ENCODE measurements at regions not wholly inside any gene's neighbourhood (a gene's known extent, or its start where the extent isn't known, plus 50 kb on each side); places are given as distances from the start of the nearest gene placed in this dataset.

DNA sequence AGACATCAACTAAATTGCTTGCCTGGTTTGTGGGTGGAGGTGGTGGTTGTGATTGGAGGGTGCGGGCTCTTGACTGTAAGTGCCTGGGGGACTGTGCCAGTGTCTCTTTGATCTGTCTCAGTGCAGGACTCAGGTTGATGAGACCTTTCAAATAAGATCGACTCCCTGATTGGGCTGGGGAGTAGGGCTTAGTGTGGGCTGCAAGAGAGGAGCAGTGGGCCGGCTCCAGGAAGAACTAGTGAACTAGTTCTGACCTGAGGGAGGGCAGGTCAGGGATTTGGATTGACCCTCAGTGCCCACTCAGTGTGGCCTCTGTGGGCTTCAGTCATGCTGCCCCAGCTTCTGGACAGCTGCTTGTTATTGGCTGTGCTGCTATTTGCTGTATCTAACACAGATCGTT, 130.6 kb upstream of the CACNA1E start:
- no peaks in the 10 kb centered on the region for H3K36me3 Mint-ChIP-seq
- H3K9me3 Mint-ChIP-seq = no peaks in the 10 kb centered on the region
- TF ChIP-seq, protein P1, sequence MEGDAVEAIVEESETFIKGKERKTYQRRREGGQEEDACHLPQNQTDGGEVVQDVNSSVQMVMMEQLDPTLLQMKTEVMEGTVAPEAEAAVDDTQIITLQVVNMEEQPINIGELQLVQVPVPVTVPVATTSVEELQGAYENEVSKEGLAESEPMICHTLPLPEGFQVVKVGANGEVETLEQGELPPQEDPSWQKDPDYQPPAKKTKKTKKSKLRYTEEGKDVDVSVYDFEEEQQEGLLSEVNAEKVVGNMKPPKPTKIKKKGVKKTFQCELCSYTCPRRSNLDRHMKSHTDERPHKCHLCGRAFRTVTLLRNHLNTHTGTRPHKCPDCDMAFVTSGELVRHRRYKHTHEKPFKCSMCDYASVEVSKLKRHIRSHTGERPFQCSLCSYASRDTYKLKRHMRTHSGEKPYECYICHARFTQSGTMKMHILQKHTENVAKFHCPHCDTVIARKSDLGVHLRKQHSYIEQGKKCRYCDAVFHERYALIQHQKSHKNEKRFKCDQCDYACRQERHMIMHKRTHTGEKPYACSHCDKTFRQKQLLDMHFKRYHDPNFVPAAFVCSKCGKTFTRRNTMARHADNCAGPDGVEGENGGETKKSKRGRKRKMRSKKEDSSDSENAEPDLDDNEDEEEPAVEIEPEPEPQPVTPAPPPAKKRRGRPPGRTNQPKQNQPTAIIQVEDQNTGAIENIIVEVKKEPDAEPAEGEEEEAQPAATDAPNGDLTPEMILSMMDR (conservative IDR thresholded peaks at IDR 0.05) = no peak
- peaks cover 12% of the 10 kb centered on the region for H3K27me3 Mint-ChIP-seq
- no peak for DNase-seq (ENCODE audit: extremely low spot score, unreplicated experiment)
- H3K27ac Mint-ChIP-seq = no peak overlapping the region
- no peak overlapping the region for H3K4me3 Mint-ChIP-seq
- H3K4me1 Mint-ChIP-seq (ENCODE audit: unreplicated experiment) = no peaks in the 10 kb centered on the region

DNA sequence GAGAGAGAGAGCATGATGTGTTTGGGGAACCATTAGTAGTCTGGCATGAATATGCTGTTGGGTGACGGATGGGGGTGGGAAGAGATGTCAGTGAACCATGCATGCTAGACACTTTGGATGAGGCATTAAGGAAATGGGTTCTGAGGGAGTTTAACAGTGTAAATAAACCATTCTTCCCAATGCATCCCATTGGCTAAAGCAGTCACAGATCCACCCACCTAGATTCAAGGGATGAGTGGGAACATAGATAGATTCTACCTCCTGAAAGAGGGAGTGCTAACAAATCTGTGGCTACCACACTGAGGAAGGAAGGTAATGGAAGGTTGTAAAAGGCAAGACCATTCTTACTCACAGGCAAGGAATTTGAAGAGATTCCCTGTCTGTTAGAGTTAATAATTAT, 129.8 kb upstream of the CACNA1E start:
- Mint-ChIP-seq H3K4me1 (ENCODE audit: unreplicated experiment) (no peaks in the 10 kb centered on the region), H3K4me3 (no peak overlapping the region), H3K27ac (no peak overlapping the region), H3K36me3 (no peaks in the 10 kb centered on the region), H3K27me3 (peaks cover 9% of the 10 kb centered on the region), H3K9me3 (no peaks in the 10 kb centered on the region)
- TF ChIP-seq, protein P1 (conservative IDR thresholded peaks at IDR 0.05) = no peak
- no peak for DNase-seq (ENCODE audit: extremely low spot score, unreplicated experiment)

DNA sequence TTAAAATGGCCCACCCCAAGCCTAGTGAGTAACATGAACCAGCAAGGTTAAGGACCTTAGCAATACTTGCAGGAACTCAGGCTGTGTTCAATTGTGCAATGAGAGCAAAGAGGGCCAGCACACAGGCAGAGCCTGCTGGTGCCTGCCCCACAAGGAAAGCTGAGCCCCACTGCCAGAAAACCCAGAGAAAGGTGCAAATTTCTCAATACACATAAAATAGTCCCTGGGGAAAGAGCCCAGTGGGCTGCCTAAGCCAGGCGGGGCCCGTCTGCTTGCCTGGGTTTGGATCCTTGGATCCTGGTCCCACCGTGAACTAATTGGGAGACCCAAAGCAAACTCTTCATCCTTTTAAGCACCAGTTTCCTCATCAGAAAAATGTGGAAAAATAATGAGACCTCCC, 128.5 kb upstream of the CACNA1E start:
- peaks cover 14% of the 10 kb centered on the region for H3K27me3 Mint-ChIP-seq
- no peaks in the 10 kb centered on the region for H3K4me1 Mint-ChIP-seq (ENCODE audit: unreplicated experiment)
- no peak overlapping the region for H3K4me3 Mint-ChIP-seq
- TF ChIP-seq, protein P1 (conservative IDR thresholded peaks at IDR 0.05) = no peak
- no peak for DNase-seq (ENCODE audit: extremely low spot score, unreplicated experiment)
- H3K9me3 Mint-ChIP-seq = no peaks in the 10 kb centered on the region
- H3K36me3 Mint-ChIP-seq = no peaks in the 10 kb centered on the region
- no peak overlapping the region for H3K27ac Mint-ChIP-seq

DNA sequence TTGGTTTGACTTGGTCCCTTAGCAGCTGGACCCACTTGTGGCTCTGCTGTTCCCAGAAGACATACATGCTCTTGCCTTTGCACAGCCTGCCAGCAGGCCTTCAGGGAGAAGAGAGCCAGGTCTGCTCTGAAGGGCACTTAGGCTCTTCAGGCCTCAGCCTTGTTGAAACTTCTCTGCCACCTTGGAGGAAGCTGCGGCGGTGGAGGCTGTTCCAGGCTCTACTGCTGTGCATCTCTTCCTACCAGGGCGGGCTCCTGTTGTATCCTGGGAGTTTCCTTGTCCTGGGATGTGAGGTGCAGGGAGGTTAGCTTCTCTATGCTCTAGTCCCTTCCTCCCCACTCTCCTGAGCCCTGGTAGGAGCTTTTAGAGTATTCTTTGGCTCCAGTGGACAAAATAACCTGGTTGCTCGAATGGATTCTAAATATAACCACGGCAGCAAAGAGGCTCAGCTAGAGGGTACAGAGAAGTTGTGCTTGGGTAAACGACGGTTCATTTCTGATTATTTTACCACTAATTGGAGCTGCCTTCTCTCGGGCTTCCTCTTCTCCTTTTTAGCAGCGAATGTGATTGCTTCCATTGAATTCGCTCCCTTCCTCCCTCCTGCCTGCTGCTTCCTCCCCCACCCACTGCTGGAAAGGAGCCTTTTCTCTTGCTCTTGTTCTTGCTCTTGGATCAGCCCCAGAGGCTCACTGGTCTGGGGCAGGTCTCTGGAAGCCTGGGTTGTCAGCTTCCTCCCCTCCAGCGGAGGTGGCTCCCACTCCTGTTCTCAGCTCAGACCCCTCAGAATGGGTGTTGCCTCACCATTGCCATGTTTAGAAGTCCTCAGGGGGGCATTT, 126.6 kb upstream of the CACNA1E start:
- Mint-ChIP-seq H3K27ac (no peak overlapping the region), H3K9me3 (no peaks in the 10 kb centered on the region), H3K4me1 (ENCODE audit: unreplicated experiment) (no peaks in the 10 kb centered on the region), H3K27me3 (peaks cover 17% of the 10 kb centered on the region), H3K4me3 (no peak overlapping the region), H3K36me3 (no peaks in the 10 kb centered on the region)
- TF ChIP-seq, protein P1 (conservative IDR thresholded peaks at IDR 0.05) = no peak
- DNase-seq (ENCODE audit: extremely low spot score, unreplicated experiment) = no peak

DNA sequence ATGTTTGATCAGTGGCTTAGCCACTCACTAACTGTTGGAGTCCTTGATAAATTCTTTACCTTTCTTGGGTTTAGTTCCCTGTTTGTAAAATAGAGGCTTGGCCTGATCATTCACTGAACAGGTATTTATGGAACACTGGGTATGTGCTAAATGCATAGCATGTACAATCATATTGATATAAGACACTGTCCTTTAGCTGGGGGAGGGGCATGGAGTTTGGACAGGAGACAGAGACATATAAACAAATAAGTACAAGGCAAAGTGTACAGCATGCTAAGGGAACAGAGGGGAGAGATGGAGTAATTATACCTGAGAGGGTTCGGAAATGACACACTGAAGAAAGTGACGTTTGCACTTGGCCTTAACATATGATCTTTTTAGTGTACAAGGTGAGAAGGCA, 124.3 kb upstream of the CACNA1E start:
- TF ChIP-seq, protein P1 (conservative IDR thresholded peaks at IDR 0.05) = no peak
- no peaks in the 10 kb centered on the region for H3K4me1 Mint-ChIP-seq (ENCODE audit: unreplicated experiment)
- no peaks in the 10 kb centered on the region for H3K36me3 Mint-ChIP-seq
- DNase-seq (ENCODE audit: extremely low spot score, unreplicated experiment) = no peak
- peaks cover 17% of the 10 kb centered on the region for H3K27me3 Mint-ChIP-seq
- H3K9me3 Mint-ChIP-seq = no peaks in the 10 kb centered on the region
- H3K4me3 Mint-ChIP-seq = no peak overlapping the region
- H3K27ac Mint-ChIP-seq = no peak overlapping the region

Measured in type B pancreatic cell (in vitro differentiated cells).